ENCODE measurements at regions not wholly inside any gene's neighbourhood (a gene's known extent, or its start where the extent isn't known, plus 50 kb on each side); places are given as distances from the start of the nearest gene placed in this dataset.

- TF ChIP-seq ZNF425 (CRISPR knock-in tag; conservative IDR thresholded peaks at IDR 0.05): no peak
- no peak for TF ChIP-seq MYBL2 (CRISPR knock-in tag; IDR thresholded peaks at IDR 0.05)
- TF ChIP-seq ZNF416 (CRISPR knock-in tag; IDR thresholded peaks at IDR 0.05): no peak
Observed at GRCh38 chr17:63347475-63347874, 98.6 kb downstream of the CYB561 start (continued).

GRCh38 chr17:63349478-63350000 lies 96.6 kb downstream of the CYB561 start:
- Mint-ChIP-seq H3K36me3 (no peaks in the 10 kb centered on the region), H3K27ac (no peak overlapping the region), H3K4me3 (no peak overlapping the region), H3K9me3 (no peaks in the 10 kb centered on the region), H3K4me1 (peaks cover 5% of the 10 kb centered on the region; the same call in 1 of the 2 replicates), H3K27me3 (ENCODE audit: low read depth) (no peaks in the 10 kb centered on the region)
- ChIA-PET POLR2A (interaction anchor here (0.6 kb wide), 1 partner anchor 80 kb away, joined by 3 read pairs; no protein-coding TSS in a partner anchor), CTCF (no interaction called here)
- ATAC-seq (no peak), DNase-seq (ENCODE audit: low spot score) (no peak)
- TF ChIP-seq TEAD4 (CRISPR knock-in tag; IDR thresholded peaks at IDR 0.05) (no peak), NR2C2 (CRISPR knock-in tag; IDR thresholded peaks at IDR 0.05) (no peak), ZNF532 (CRISPR knock-in tag; IDR thresholded peaks at IDR 0.05; ENCODE audit: borderline replicate concordance) (no peak), ZNF317 (CRISPR knock-in tag; IDR thresholded peaks at IDR 0.05; ENCODE audit: borderline replicate concordance, low read depth) (no peak), ATF6 (CRISPR knock-in tag; IDR thresholded peaks at IDR 0.05) (no peak)

GRCh38 chr17:63350364-63350763 lies 95.7 kb downstream of the CYB561 start:
- no peak for ATAC-seq
- Mint-ChIP-seq H3K36me3 (no peaks in the 10 kb centered on the region), H3K9me3 (no peaks in the 10 kb centered on the region), H3K4me1 (peaks cover 5% of the 10 kb centered on the region; the same call in 1 of the 2 replicates), H3K4me3 (no peak overlapping the region), H3K27ac (no peak overlapping the region), H3K27me3 (ENCODE audit: low read depth) (no peaks in the 10 kb centered on the region)
- no peak for DNase-seq (ENCODE audit: low spot score)
- ChIA-PET CTCF (no interaction called here), POLR2A (no interaction called here)
- TF ChIP-seq HMGXB4 (CRISPR knock-in tag; IDR thresholded peaks at IDR 0.05) (no peak), ZNF138 (CRISPR knock-in tag; conservative IDR thresholded peaks at IDR 0.05) (no peak), KAT7 (CRISPR knock-in tag; IDR thresholded peaks at IDR 0.05; ENCODE audit: borderline replicate concordance) (no peak), TEAD1 (CRISPR knock-in tag; IDR thresholded peaks at IDR 0.05) (no peak), PREB (CRISPR knock-in tag; IDR thresholded peaks at IDR 0.05; ENCODE audit: borderline replicate concordance) (no peak), USF1 (CRISPR knock-in tag; IDR thresholded peaks at IDR 0.05) (no peak), JUN (CRISPR knock-in tag; IDR thresholded peaks at IDR 0.05) (no peak), RORB (CRISPR knock-in tag; IDR thresholded peaks at IDR 0.05) (no peak), ZMAT4 (CRISPR knock-in tag; IDR thresholded peaks at IDR 0.05) (no peak), RELA (CRISPR knock-in tag; IDR thresholded peaks at IDR 0.05; ENCODE audit: borderline replicate concordance) (no peak), ZNF512 (CRISPR knock-in tag; IDR thresholded peaks at IDR 0.05; ENCODE audit: borderline replicate concordance) (no peak)

Data from WTC11 (cell line).